ENCODE measurements at regions not wholly inside any gene's neighbourhood (a gene's known extent, or its start where the extent isn't known, plus 50 kb on each side); places are given as distances from the start of the nearest gene placed in this dataset.

GRCh38 chr4:43296946-43297528, 404.5 kb downstream of the GRXCR1 start:
- Histone ChIP-seq H3K4me3 (no peak overlapping the region), H3K36me3 (no peaks in the 10 kb centered on the region), H3K27me3 (no peaks in the 10 kb centered on the region), H3K27ac (no peak overlapping the region), H3K4me1 (no peaks in the 10 kb centered on the region), H3K9me3 (peaks cover 0 to 6% (median 0%) of the 10 kb centered on the region in 4 donors)
- 99% methylated on average over 2 of the region's 2 CpGs for WGBS, 2 donors
- DNase-seq = no peak
- intact Hi-C loops (cut with DNase I) = no loop called here
- TF ChIP-seq CTCF (IDR thresholded peaks at IDR 0.05) (no peak), EP300 (IDR thresholded peaks at IDR 0.05) (no peak), POLR2A (IDR thresholded peaks at IDR 0.05) (no peak), POLR2AphosphoS5 (IDR thresholded peaks at IDR 0.05) (no peak)

- no peak overlapping the region for H3K27ac ChIP-seq
- intact Hi-C loops (cut with DNase I) = no loop called here
- H3K9me3 ChIP-seq = peaks cover 0 to 3% (median 0%) of the 10 kb centered on the region in 4 donors
- DNase-seq = no peak
- H3K36me3 ChIP-seq = no peaks in the 10 kb centered on the region
- H3K27me3 ChIP-seq = no peaks in the 10 kb centered on the region
- 39 to 78% methylated on average over 1 of the region's 1 CpG for WGBS, 2 donors
- no peak for TF ChIP-seq CTCF (IDR thresholded peaks at IDR 0.05)
- no peak for TF ChIP-seq POLR2A (IDR thresholded peaks at IDR 0.05)
- TF ChIP-seq EP300 (IDR thresholded peaks at IDR 0.05) = no peak
- no peak for TF ChIP-seq POLR2AphosphoS5 (IDR thresholded peaks at IDR 0.05)
- no peaks in the 10 kb centered on the region for H3K4me1 ChIP-seq
- H3K4me3 ChIP-seq = no peak overlapping the region
Measured at GRCh38 chr4:43316813-43317212, 424.3 kb downstream of the GRXCR1 start.

GRCh38 chr4:43325220-43325967, 432.9 kb downstream of the GRXCR1 start:
- Histone ChIP-seq H3K9me3 (no peaks in the 10 kb centered on the region), H3K4me1 (no peaks in the 10 kb centered on the region), H3K27me3 (no peaks in the 10 kb centered on the region), H3K4me3 (no peak overlapping the region), H3K36me3 (no peaks in the 10 kb centered on the region), H3K27ac (no peak overlapping the region)
- TF ChIP-seq POLR2AphosphoS5 (IDR thresholded peaks at IDR 0.05) = no peak
- no peak for TF ChIP-seq CTCF (IDR thresholded peaks at IDR 0.05)
- TF ChIP-seq EP300 (IDR thresholded peaks at IDR 0.05) = no peak
- intact Hi-C loops (cut with DNase I) = no loop called here
- 28 to 38% methylated on average over 4 of the region's 4 CpGs for WGBS, 2 donors
- DNase-seq = no peak

- Histone ChIP-seq H3K36me3 (no peaks in the 10 kb centered on the region), H3K27ac (no peak overlapping the region), H3K9me3 (no peaks in the 10 kb centered on the region), H3K4me1 (no peaks in the 10 kb centered on the region), H3K4me3 (no peak overlapping the region), H3K27me3 (no peaks in the 10 kb centered on the region)
- 88 to 92% methylated on average over 1 of the region's 1 CpG for WGBS, 2 donors
- intact Hi-C loops (cut with DNase I) = no loop called here
- TF ChIP-seq CTCF (IDR thresholded peaks at IDR 0.05) (no peak), POLR2AphosphoS5 (IDR thresholded peaks at IDR 0.05) (no peak), POLR2A (IDR thresholded peaks at IDR 0.05) (no peak), EP300 (IDR thresholded peaks at IDR 0.05) (no peak)
- DNase-seq = no peak
Measured at GRCh38 chr4:43330288-43330687, 437.8 kb downstream of the GRXCR1 start.

Data from sigmoid colon (tissue), 6 donors.